ENCODE measurements at regions not wholly inside any gene's neighbourhood (a gene's known extent, or its start where the extent isn't known, plus 50 kb on each side); places are given as distances from the start of the nearest gene placed in this dataset.

GRCh38 chr7:40946549-40946948 lies 756.3 kb downstream of the INHBA start:
- no peak for ATAC-seq
- no peak for TF ChIP-seq CTCF (IDR thresholded peaks at IDR 0.05)
- Mint-ChIP-seq H3K27me3 (ENCODE audit: low read depth in 2 of 2) (no peaks in the 10 kb centered on the region), H3K4me1 (no peaks in the 10 kb centered on the region), H3K4me3 (no peak overlapping the region), H3K27ac (no peak overlapping the region), H3K36me3 (peaks cover 13% of the 10 kb centered on the region), H3K9me3 (peaks cover 4 to 15% of the 10 kb centered on the region in 2 donors)
- no peak overlapping the region for H3K27ac ChIP-seq (ENCODE audit: low read length)
- no peaks in the 10 kb centered on the region for H3K27me3 ChIP-seq (ENCODE audit: control insufficient read depth, insufficient read depth, low read length)
- H3K4me1 ChIP-seq (ENCODE audit: control insufficient read depth, insufficient read depth, low read length), result no peaks in the 10 kb centered on the region
- H3K36me3 ChIP-seq (ENCODE audit: control insufficient read depth, insufficient read depth, low read length), result no peaks in the 10 kb centered on the region
- WGBS (ENCODE audit: insufficient coverage), result 80% methylated on average over 1 of the region's 1 CpG
- peaks cover 8% of the 10 kb centered on the region for H3K9me3 ChIP-seq (ENCODE audit: control insufficient read depth, insufficient read depth, low read length)
- H3K4me3 ChIP-seq (ENCODE audit: low read length), result no peak overlapping the region
- intact Hi-C loops (cut with micrococcal nuclease), result no loop called here
- no peak for DNase-seq

- 100% methylated on average over 2 of the region's 2 CpGs for WGBS (ENCODE audit: insufficient coverage)
- Mint-ChIP-seq H3K27me3 (ENCODE audit: low read depth in 2 of 2) (no peaks in the 10 kb centered on the region), H3K9me3 (peaks cover 1 to 14% of the 10 kb centered on the region in 2 donors)
Measured at GRCh38 chr7:40945788-40946187, 757.1 kb downstream of the INHBA start.

GRCh38 chr7:40944981-40945585 lies 757.8 kb downstream of the INHBA start:
- ATAC-seq (no peak), DNase-seq (no peak)
- Histone ChIP-seq H3K4me1 (ENCODE audit: control insufficient read depth, insufficient read depth, low read length) (no peaks in the 10 kb centered on the region), H3K9me3 (ENCODE audit: control insufficient read depth, insufficient read depth, low read length) (peaks cover 8% of the 10 kb centered on the region), H3K36me3 (ENCODE audit: control insufficient read depth, insufficient read depth, low read length) (no peaks in the 10 kb centered on the region), H3K4me3 (ENCODE audit: low read length) (no peak overlapping the region), H3K27me3 (ENCODE audit: control insufficient read depth, insufficient read depth, low read length) (no peaks in the 10 kb centered on the region), H3K27ac (ENCODE audit: low read length) (no peak overlapping the region)
- Mint-ChIP-seq H3K4me1 (no peaks in the 10 kb centered on the region), H3K27me3 (ENCODE audit: low read depth in 2 of 2) (no peaks in the 10 kb centered on the region), H3K27ac (no peak overlapping the region), H3K9me3 (peaks cover 3 to 15% of the 10 kb centered on the region in 2 donors), H3K36me3 (peaks cover 13% of the 10 kb centered on the region), H3K4me3 (no peak overlapping the region)
- TF ChIP-seq CTCF (IDR thresholded peaks at IDR 0.05), result no peak
- intact Hi-C loops (cut with micrococcal nuclease), result no loop called here

More at GRCh38 chr7:40945788-40946187, 757.1 kb downstream of the INHBA start:
- Mint-ChIP-seq H3K27ac (no peak overlapping the region), H3K4me3 (no peak overlapping the region), H3K4me1 (no peaks in the 10 kb centered on the region), H3K36me3 (peaks cover 13% of the 10 kb centered on the region)
- Histone ChIP-seq H3K4me3 (ENCODE audit: low read length) (no peak overlapping the region), H3K36me3 (ENCODE audit: control insufficient read depth, insufficient read depth, low read length) (no peaks in the 10 kb centered on the region), H3K4me1 (ENCODE audit: control insufficient read depth, insufficient read depth, low read length) (no peaks in the 10 kb centered on the region), H3K27me3 (ENCODE audit: control insufficient read depth, insufficient read depth, low read length) (no peaks in the 10 kb centered on the region), H3K9me3 (ENCODE audit: control insufficient read depth, insufficient read depth, low read length) (peaks cover 8% of the 10 kb centered on the region), H3K27ac (ENCODE audit: low read length) (no peak overlapping the region)
- intact Hi-C loops (cut with micrococcal nuclease), result no loop called here
- no peak for DNase-seq
- no peak for TF ChIP-seq CTCF (IDR thresholded peaks at IDR 0.05)
- no peak for ATAC-seq

- Histone ChIP-seq H3K9me3 (ENCODE audit: control insufficient read depth, insufficient read depth, low read length) (peaks cover 3% of the 10 kb centered on the region), H3K27me3 (ENCODE audit: control insufficient read depth, insufficient read depth, low read length) (no peaks in the 10 kb centered on the region), H3K4me3 (ENCODE audit: low read length) (no peak overlapping the region), H3K27ac (ENCODE audit: low read length) (no peak overlapping the region), H3K4me1 (ENCODE audit: control insufficient read depth, insufficient read depth, low read length) (no peaks in the 10 kb centered on the region), H3K36me3 (ENCODE audit: control insufficient read depth, insufficient read depth, low read length) (no peaks in the 10 kb centered on the region)
- no peak for DNase-seq
- no peak for TF ChIP-seq CTCF (IDR thresholded peaks at IDR 0.05)
- no peaks in the 10 kb centered on the region for H3K4me1 Mint-ChIP-seq
- H3K4me3 Mint-ChIP-seq, result no peak overlapping the region
- no peaks in the 10 kb centered on the region for H3K36me3 Mint-ChIP-seq
- no peaks in the 10 kb centered on the region for H3K27me3 Mint-ChIP-seq (ENCODE audit: low read depth in 2 of 2)
- ATAC-seq, result no peak
- intact Hi-C loops (cut with micrococcal nuclease), result no loop called here
- H3K9me3 Mint-ChIP-seq, result peaks cover 5 to 18% of the 10 kb centered on the region in 2 donors
- 77% methylated on average over 2 of the region's 2 CpGs for WGBS (ENCODE audit: insufficient coverage)
- no peak overlapping the region for H3K27ac Mint-ChIP-seq
Measured at GRCh38 chr7:40937879-40938278, 765.0 kb downstream of the INHBA start.

Data from natural killer cell (primary cell).